ENCODE measurements at regions not wholly inside any gene's neighbourhood (a gene's known extent, or its start where the extent isn't known, plus 50 kb on each side); places are given as distances from the start of the nearest gene placed in this dataset.

DNA sequence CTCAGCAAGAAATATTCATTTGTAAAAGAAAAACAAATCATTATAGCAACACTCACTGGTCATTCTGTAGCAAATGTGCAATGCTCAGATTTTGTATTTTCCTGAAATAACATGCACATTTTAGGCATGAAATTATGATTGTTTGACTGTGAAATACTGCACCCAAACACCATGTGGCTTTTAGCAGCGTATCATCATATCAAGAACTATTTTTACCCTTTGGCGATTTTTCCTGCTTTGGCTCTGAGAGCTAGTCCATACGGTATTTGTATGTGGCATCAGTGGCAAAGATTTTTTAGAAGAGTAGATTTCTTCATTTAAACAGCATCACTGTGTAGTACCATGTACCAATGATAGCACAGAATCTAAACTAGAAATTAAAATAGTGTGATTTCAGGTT, 493.1 kb downstream of the NR4A2 start:
- FAIRE-seq (no peak), DNase-seq (ENCODE audit: insufficient read length, low spot score) (no peak)

DNA sequence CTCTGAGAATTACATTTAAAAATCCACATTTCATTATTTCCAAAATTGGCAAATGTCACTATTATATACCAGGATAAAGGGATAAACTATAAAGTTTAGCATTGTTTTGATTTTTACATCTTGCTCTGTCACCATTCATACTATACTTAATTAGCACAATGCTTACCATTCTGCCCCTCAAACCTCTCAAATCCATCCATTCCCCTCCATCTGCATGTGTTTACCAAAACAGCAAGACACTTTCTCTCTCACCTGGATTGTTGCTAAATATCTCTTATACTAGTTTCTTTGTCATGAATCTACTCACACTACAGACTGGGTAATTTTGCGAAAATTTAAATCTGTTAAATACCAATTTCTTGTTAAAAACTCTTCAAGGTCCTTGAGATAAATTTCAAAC, 496.1 kb downstream of the NR4A2 start:
- FAIRE-seq (no peak), DNase-seq (ENCODE audit: insufficient read length, low spot score) (no peak)
- TF ChIP-seq, protein P1, sequence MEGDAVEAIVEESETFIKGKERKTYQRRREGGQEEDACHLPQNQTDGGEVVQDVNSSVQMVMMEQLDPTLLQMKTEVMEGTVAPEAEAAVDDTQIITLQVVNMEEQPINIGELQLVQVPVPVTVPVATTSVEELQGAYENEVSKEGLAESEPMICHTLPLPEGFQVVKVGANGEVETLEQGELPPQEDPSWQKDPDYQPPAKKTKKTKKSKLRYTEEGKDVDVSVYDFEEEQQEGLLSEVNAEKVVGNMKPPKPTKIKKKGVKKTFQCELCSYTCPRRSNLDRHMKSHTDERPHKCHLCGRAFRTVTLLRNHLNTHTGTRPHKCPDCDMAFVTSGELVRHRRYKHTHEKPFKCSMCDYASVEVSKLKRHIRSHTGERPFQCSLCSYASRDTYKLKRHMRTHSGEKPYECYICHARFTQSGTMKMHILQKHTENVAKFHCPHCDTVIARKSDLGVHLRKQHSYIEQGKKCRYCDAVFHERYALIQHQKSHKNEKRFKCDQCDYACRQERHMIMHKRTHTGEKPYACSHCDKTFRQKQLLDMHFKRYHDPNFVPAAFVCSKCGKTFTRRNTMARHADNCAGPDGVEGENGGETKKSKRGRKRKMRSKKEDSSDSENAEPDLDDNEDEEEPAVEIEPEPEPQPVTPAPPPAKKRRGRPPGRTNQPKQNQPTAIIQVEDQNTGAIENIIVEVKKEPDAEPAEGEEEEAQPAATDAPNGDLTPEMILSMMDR (IDR thresholded peaks at IDR 0.05; ENCODE audit: insufficient read depth, missing control alignments), result no peak

More for the DNA sequence above, 493.1 kb downstream of the NR4A2 start:
- TF ChIP-seq, protein P1 (IDR thresholded peaks at IDR 0.05; ENCODE audit: insufficient read depth, missing control alignments), result no peak

DNA sequence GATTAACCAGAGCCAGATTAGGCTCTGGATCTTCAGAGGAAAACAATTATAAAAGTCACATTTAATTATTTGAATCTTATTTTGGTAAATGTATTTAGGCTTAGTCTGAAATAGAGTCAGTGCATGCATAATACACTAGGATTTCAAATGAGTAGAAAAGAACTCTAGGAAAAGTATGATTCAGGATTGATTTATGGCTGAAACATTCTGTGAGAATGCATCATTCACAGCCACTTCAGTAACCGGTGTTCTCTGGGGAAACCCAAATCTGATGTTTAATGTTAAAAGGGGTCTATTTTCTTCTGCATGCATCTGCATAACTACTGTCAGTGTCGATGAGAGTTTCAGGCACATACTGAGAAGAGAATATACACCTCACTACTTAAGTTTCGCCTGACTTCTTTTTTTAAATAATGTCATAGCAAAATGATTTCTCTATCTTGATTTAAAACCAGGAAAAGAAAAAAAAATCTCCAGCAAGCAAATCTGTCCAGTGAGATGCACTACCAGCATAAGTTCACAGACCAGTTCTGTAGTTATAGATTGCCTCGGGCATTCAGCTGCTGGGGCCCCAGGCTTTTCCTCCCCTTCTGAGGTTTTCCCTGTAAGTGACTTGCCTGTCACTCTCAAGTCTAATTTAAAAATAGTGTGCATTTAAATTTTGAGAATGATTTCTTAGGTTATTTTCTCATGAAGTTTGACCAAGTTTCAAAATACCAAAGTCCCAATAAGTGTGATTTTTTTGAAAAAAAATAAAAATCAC, 501.5 kb downstream of the NR4A2 start:
- FAIRE-seq (no peak), DNase-seq (ENCODE audit: insufficient read length, low spot score) (no peak)
- TF ChIP-seq, protein P1 (IDR thresholded peaks at IDR 0.05; ENCODE audit: insufficient read depth, missing control alignments), result no peak

DNA sequence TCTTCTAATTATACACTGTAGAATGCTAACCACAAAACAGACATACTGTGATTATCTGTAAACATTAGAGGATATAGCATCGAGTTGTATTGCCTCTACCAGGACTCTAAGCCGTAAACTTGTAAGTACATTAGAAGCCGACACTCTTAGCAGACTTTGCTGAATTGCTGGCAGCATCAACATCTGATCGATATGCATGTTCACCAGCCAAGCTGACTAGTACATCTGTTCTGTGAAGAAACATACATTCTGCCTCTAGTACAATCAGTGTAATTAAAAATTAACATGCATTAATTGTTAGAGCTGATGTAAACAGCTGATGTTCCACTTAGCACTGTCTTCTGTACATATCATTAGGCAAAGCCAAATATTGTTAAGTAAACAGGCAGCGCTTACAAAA, 502.2 kb downstream of the NR4A2 start:
- DNase-seq (ENCODE audit: insufficient read length, low spot score) (no peak), FAIRE-seq (peak; percentile 90)
- TF ChIP-seq, protein P1 (IDR thresholded peaks at IDR 0.05; ENCODE audit: insufficient read depth, missing control alignments), result no peak

DNA sequence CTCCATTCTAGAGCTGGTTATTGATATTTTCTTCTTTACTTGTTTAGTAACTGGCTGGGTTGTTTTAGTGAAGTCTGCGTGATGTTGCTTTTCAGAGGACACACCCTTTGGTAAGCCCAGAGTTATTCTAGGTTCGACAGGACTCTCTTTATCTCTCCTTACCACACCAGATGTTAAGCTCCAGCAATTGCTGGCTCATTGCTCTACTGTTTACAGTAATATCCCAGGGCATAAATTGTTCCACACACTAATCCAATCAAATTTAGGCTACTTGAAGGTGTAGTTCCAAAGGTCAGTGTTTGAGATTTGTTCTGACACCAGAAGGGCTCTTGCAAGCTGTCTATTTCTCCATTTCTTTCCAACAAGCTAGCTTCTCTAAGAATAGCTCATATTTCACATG, 506.6 kb downstream of the NR4A2 start:
- DNase-seq (ENCODE audit: insufficient read length, low spot score) (no peak), FAIRE-seq (no peak)
- TF ChIP-seq, protein P1 (IDR thresholded peaks at IDR 0.05; ENCODE audit: insufficient read depth, missing control alignments), result no peak

DNA sequence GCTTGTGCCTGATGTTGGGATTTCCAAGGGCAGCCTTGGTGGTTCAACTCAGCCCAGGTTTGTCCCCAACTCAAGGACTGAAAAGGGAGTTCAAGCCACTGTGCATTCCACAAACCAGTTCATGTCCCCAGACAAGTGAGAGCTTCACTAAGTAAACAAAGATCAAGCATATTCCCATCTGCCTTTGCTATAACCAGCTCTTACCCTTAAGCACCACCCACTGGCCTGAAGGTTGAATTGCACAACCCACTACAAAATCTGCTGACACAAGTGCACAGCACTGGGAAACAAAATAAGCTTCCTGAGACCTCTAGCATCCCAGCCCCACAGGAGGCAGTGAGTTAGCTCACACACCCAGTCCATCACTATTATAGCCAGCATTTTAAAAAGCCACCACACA, 516.7 kb downstream of the NR4A2 start:
- DNase-seq (ENCODE audit: insufficient read length, low spot score) (peak; percentile 11), FAIRE-seq (peak; percentile 56)
- TF ChIP-seq, protein P1 (IDR thresholded peaks at IDR 0.05; ENCODE audit: insufficient read depth, missing control alignments), result peak; percentile 52

DNA sequence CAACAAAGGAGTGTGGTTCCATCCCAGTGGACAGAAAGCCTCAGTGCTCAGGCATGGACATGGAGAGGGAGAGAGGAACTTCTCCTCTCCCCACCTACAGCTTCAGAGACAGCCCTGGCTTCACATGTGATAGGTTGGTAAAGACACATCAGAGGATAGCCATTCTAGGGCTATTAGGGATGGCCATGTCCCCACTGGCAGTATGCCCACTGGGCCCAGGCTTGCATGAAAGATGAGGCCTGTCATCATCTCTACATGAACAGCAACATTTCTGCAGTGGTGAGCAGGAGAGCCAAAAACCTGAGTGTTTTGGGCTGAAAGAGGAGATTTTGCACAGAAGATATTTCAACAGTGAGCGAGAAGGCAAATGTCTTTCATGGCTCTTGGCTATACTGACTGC, 517.2 kb downstream of the NR4A2 start:
- TF ChIP-seq, protein P1 (IDR thresholded peaks at IDR 0.05; ENCODE audit: insufficient read depth, missing control alignments), result no peak
- FAIRE-seq, result no peak
- no peak for DNase-seq (ENCODE audit: insufficient read length, low spot score)

All from D721Med (cell line).